NCI-H748 (cell line): ENCODE measurements at regions not wholly inside any gene's neighbourhood (a gene's known extent, or its start where the extent isn't known, plus 50 kb on each side); places are given as distances from the start of the nearest gene placed in this dataset.
"Not testable (repeated sequence)": the region's sequence is repeated elsewhere in the genome, so short reads cannot be mapped to it uniquely, and the experiment has no call there.

Experiments used
- DNase-seq: peaks from one replicate; lab custom pipeline; 2025; ENCODE audit not compliant: unreplicated experiment; lab: John Stamatoyannopoulos, UW

GRCh38 chr7:119967221-119967620, 305.8 kb upstream of the KCND2 start:
- DNase-seq: no peak

- DNase-seq: not testable (repeated sequence)
These were observed 304.6 kb upstream of the KCND2 start for GRCh38 chr7:119968411-119968810.

GRCh38 chr7:119969054-119969453, 303.9 kb upstream of the KCND2 start:
- no peak for DNase-seq

- DNase-seq: no peak
These were observed 303.2 kb upstream of the KCND2 start for GRCh38 chr7:119969763-119970162.

- DNase-seq: no peak
These were observed 298.0 kb upstream of the KCND2 start for GRCh38 chr7:119974972-119975371.

GRCh38 chr7:119982884-119983283, 290.1 kb upstream of the KCND2 start:
- no peak for DNase-seq

- no peak for DNase-seq
These were observed 289.5 kb upstream of the KCND2 start for GRCh38 chr7:119983468-119983867.

- DNase-seq: no peak
These were observed 288.7 kb upstream of the KCND2 start for GRCh38 chr7:119984247-119984646.

- DNase-seq: no peak
These were observed 284.6 kb upstream of the KCND2 start for GRCh38 chr7:119988401-119988800.

- no peak for DNase-seq
These were observed 278.0 kb upstream of the KCND2 start for GRCh38 chr7:119994928-119995327.

- no peak for DNase-seq
These were observed 276.3 kb upstream of the KCND2 start for GRCh38 chr7:119996634-119997033.

GRCh38 chr7:119999738-120000475, 273.1 kb upstream of the KCND2 start:
- DNase-seq: no peak

- DNase-seq: no peak
These were observed 267.3 kb upstream of the KCND2 start for GRCh38 chr7:120005720-120006119.

GRCh38 chr7:120014301-120014700, 258.7 kb upstream of the KCND2 start:
- not testable (repeated sequence) for DNase-seq

- no peak for DNase-seq
These were observed 258.0 kb upstream of the KCND2 start for GRCh38 chr7:120014925-120015465.

- no peak for DNase-seq
These were observed 251.9 kb upstream of the KCND2 start for GRCh38 chr7:120021085-120021484.

GRCh38 chr7:120023494-120024167, 249.3 kb upstream of the KCND2 start:
- DNase-seq: no peak

GRCh38 chr7:120028636-120029035, 244.3 kb upstream of the KCND2 start:
- DNase-seq: no peak

- DNase-seq: no peak
These were observed 242.1 kb upstream of the KCND2 start for GRCh38 chr7:120030876-120031275.

- no peak for DNase-seq
These were observed 239.9 kb upstream of the KCND2 start for GRCh38 chr7:120033114-120033513.

- DNase-seq: no peak
These were observed 233.8 kb upstream of the KCND2 start for GRCh38 chr7:120039138-120039537.

- no peak for DNase-seq
These were observed 231.2 kb upstream of the KCND2 start for GRCh38 chr7:120041798-120042197.
